GM23248 (cell line): ENCODE measurements at regions not wholly inside any gene's neighbourhood (a gene's known extent, or its start where the extent isn't known, plus 50 kb on each side); places are given as distances from the start of the nearest gene placed in this dataset.

Experiments
- EZH2 ChIP-seq: fragments of 200-600 bp; sonication (generic); IDR thresholded peaks from 2 replicates; pipeline ENCODE4 v1.6.1; 2018; ENCODE audit warnings: antibody characterized with exemption, mild to moderate bottlenecking; ENCODE audit not compliant: insufficient read depth, poor library complexity, severe bottlenecking
- EZH2phosphoT487 ChIP-seq: fragments of 200-600 bp; sonication (generic); IDR thresholded peaks from 2 replicates; pipeline ENCODE4 v1.6.1; 2018; ENCODE audit warnings: antibody characterized with exemption, moderate library complexity, mild to moderate bottlenecking, low read depth; ENCODE audit not compliant: insufficient read depth

- no peak for TF ChIP-seq EZH2
- no peak for TF ChIP-seq EZH2phosphoT487
Observed at GRCh38 chr5:66343370-66344071, 199.4 kb downstream of the SREK1 start.
